Esophagus muscularis mucosa (tissue), 4 donors: ENCODE measurements at regions not wholly inside any gene's neighbourhood (a gene's known extent, or its start where the extent isn't known, plus 50 kb on each side); places are given as distances from the start of the nearest gene placed in this dataset.
"Not testable (repeated sequence)": the region's sequence is repeated elsewhere in the genome, so short reads cannot be mapped to it uniquely, and the experiment has no call there.

Experiments used
- DNase-seq: peaks from one replicate; pipeline ENCODE4 v3.0.0-alpha.2; 2017; ENCODE audit errors: extremely low spot score
- H3K27ac ChIP-seq, 4 donors: fragments of 200-600 bp; sonication (generic); replicated peaks in 1 of 4; 1 replicate in 3 of 4; 2 replicates in 1 of 4; pipeline ENCODE4 v1.5.1; 2016 to 2019; ENCODE audit warnings: mild to moderate bottlenecking in 1 of 4
- H3K27me3 ChIP-seq, 4 donors: fragments of 200-600 bp; sonication (generic); one replicate each; pipeline versions ENCODE4 v1.5.1 to v1.6.0; 2016 to 2019
- H3K36me3 ChIP-seq, 4 donors: fragments of 200-600 bp; sonication (generic); one replicate each; pipeline ENCODE4 v1.5.1; 2016 to 2019
- H3K4me1 ChIP-seq, 4 donors: fragments of 200-600 bp; sonication (generic); one replicate each; pipeline ENCODE4 v1.5.1; 2016 to 2019
- H3K4me3 ChIP-seq, 4 donors: fragments of 200-600 bp; sonication (generic); 1 replicate in 2 of 4; 2 replicates in 2 of 4; pipeline ENCODE4 v1.5.1; 2016 to 2019; ENCODE audit warnings: mild to moderate bottlenecking in 4 of 4, moderate library complexity in 1 of 4
- H3K9me3 ChIP-seq, 4 donors: fragments of 200-600 bp; sonication (generic); 1 replicate in 3 of 4; 2 replicates in 1 of 4; pipeline ENCODE4 v1.5.1; 2016 to 2019
- EP300 ChIP-seq: sonication (generic); formaldehyde crosslinking; IDR thresholded peaks from one replicate; pipeline ENCODE4 v1.6.1; 2017; ENCODE audit warnings: antibody characterized with exemption
- POLR2A ChIP-seq: fragments of 450-650 bp; IDR thresholded peaks from one replicate; pipeline ENCODE4 v1.6.1; 2017; ENCODE audit warnings: antibody characterized with exemption, moderate library complexity, mild to moderate bottlenecking, low read depth
- POLR2AphosphoS5 ChIP-seq, 2 donors: sonication (generic); formaldehyde crosslinking; IDR thresholded peaks; one replicate each; pipeline ENCODE4 v1.6.1; 2017; ENCODE audit warnings: antibody characterized with exemption in 2 of 2
- WGBS: methylation state at CpG from one replicate; pipeline ENCODE4 v1.1.5; 2018; 5-methylcytosine and 5-hydroxymethylcytosine counted together
- intact Hi-C: fragments of 100-400 bp; cut with DNase I; formaldehyde crosslinking; loops from one replicate; pipeline ENCODE4 v1.15.1; 2023
- TF ChIP-seq, protein P1 (sequence below), 3 experiments: fragments of 200-600 bp in 2 of 3; fragments of 450-650 bp in 1 of 3; sonication (generic) in 2 of 3; IDR thresholded peaks; one replicate each; pipeline ENCODE4 v1.5.1; 2017 to 2019; ENCODE audit warnings: antibody characterized with exemption in 3 of 3, mild to moderate bottlenecking in 2 of 3, moderate library complexity in 1 of 3

- Histone ChIP-seq H3K9me3 (no peaks in the 10 kb centered on the region), H3K36me3 (no peaks in the 10 kb centered on the region), H3K27me3 (no peaks in the 10 kb centered on the region), H3K4me3 (no peak overlapping the region), H3K27ac (no peak overlapping the region), H3K4me1 (no peaks in the 10 kb centered on the region)
- 52% methylated on average over 1 of the region's 1 CpG for WGBS
- TF ChIP-seq, protein P1, sequence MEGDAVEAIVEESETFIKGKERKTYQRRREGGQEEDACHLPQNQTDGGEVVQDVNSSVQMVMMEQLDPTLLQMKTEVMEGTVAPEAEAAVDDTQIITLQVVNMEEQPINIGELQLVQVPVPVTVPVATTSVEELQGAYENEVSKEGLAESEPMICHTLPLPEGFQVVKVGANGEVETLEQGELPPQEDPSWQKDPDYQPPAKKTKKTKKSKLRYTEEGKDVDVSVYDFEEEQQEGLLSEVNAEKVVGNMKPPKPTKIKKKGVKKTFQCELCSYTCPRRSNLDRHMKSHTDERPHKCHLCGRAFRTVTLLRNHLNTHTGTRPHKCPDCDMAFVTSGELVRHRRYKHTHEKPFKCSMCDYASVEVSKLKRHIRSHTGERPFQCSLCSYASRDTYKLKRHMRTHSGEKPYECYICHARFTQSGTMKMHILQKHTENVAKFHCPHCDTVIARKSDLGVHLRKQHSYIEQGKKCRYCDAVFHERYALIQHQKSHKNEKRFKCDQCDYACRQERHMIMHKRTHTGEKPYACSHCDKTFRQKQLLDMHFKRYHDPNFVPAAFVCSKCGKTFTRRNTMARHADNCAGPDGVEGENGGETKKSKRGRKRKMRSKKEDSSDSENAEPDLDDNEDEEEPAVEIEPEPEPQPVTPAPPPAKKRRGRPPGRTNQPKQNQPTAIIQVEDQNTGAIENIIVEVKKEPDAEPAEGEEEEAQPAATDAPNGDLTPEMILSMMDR (IDR thresholded peaks at IDR 0.05) = no peak
- no peak for TF ChIP-seq EP300
- TF ChIP-seq POLR2AphosphoS5 (IDR thresholded peaks at IDR 0.05) = no peak
- TF ChIP-seq POLR2A = no peak
- intact Hi-C loops = no loop called here
- DNase-seq = no peak
Observed at GRCh38 chr6:152828431-152828830, 77.8 kb downstream of the VIP start.

DNA sequence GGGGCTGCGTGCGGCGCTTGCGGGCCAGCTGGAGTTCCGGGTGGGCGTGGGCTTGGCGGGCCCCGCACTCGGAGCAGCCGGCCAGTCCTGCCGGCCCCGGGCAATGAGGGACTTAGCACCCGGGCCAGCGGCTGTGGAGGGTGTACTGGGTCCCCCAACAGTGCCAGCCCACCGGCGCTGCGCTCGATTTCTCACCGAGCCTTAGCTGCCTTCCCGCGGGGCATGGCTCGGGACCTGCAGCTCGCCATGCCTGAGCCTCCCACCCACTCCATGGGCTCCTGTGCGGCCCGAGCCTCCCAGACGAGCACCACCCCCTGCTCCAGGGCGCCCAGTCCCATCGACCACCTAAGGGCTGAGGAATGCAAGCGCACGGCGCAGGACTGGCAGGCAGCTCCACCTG, 83.8 kb downstream of the VIP start:
- H3K36me3 ChIP-seq, H3K9me3 ChIP-seq, intact Hi-C loops, H3K4me1 ChIP-seq, DNase-seq, H3K27me3 ChIP-seq, H3K27ac ChIP-seq, H3K4me3 ChIP-seq: not testable (repeated sequence)
- WGBS = 96% methylated on average over 13 of the region's 31 CpGs

DNA sequence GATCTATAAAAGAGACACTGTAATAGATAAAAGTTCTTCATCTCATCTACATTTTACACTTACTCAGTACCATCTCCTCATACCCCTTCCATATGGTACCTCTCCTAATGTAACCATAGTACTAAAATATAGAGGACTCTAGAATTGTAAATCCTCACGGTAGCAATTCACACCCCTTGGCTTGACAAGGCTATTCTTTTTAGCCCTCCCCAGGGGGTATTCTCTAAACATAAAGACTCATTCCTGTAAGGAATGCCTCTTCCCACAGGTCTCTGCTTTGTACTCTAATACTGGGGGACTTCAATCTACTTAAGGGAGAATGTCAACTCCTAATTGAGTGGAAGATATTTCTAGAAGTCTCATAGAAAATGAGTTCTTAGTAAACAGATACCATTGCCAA, 85.9 kb downstream of the VIP start:
- TF ChIP-seq POLR2A = no peak
- TF ChIP-seq, protein P1 (IDR thresholded peaks at IDR 0.05) = no peak
- TF ChIP-seq EP300 = no peak
- no peak for TF ChIP-seq POLR2AphosphoS5 (IDR thresholded peaks at IDR 0.05)
- intact Hi-C loops = no loop called here
- H3K27ac ChIP-seq = no peak overlapping the region

DNA sequence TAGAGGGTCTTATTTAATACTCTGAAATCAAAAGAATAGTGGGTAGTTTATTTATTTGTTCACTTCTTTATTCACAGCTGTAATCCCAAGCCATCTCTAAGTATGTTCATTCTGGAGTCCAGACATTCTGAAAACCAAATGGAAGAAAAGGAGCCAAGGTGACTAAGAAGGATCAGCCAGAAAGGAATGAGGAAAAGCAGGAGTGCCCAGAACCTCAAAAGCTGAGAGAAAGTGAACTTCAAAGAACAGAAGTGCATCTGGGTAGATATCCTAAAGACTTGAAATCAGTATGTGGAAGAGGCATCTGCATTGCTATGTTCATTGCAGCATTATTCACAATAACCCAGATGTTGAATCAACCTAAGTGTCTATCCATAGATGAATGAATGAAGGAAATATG, 94.8 kb downstream of the VIP start:
- Histone ChIP-seq H3K4me1 (no peaks in the 10 kb centered on the region), H3K27me3 (no peaks in the 10 kb centered on the region), H3K4me3 (no peak overlapping the region), H3K27ac (no peak overlapping the region), H3K9me3 (no peaks in the 10 kb centered on the region), H3K36me3 (no peaks in the 10 kb centered on the region)
- DNase-seq = no peak
- TF ChIP-seq POLR2A = no peak
- TF ChIP-seq, protein P1 (IDR thresholded peaks at IDR 0.05) = no peak
- no peak for TF ChIP-seq EP300
- TF ChIP-seq POLR2AphosphoS5 (IDR thresholded peaks at IDR 0.05) = no peak
- intact Hi-C loops = no loop called here

More for the DNA sequence above, 85.9 kb downstream of the VIP start:
- Histone ChIP-seq H3K27me3 (no peaks in the 10 kb centered on the region), H3K36me3 (no peaks in the 10 kb centered on the region), H3K9me3 (no peaks in the 10 kb centered on the region), H3K4me1 (no peaks in the 10 kb centered on the region), H3K4me3 (no peak overlapping the region)
- WGBS = 61% methylated on average over 1 of the region's 1 CpG
- no peak for DNase-seq

DNA sequence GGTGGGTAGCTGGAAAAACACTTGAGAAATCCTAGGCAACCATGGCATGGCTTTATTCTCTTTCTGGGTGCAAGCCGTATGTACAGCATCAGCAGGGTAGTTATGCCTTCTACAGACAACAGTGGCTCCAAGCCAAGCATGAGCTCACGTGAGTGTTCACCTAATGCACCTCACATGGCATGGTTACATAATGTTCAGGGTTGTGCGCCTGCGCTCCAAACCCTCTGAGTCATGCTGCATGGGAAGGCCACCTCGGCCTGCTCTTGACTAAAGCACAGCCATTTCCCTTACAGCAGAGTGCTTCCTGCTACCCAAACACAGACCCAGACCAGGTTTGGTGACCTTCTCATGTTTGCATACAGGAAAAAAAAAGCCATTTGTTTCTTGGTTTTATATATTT, 96.2 kb downstream of the VIP start:
- Histone ChIP-seq H3K36me3 (no peaks in the 10 kb centered on the region), H3K27me3 (no peaks in the 10 kb centered on the region), H3K27ac (no peak overlapping the region), H3K9me3 (no peaks in the 10 kb centered on the region), H3K4me3 (no peak overlapping the region), H3K4me1 (no peaks in the 10 kb centered on the region)
- WGBS = 92% methylated on average over 5 of the region's 5 CpGs
- no peak for TF ChIP-seq POLR2AphosphoS5 (IDR thresholded peaks at IDR 0.05)
- TF ChIP-seq POLR2A = no peak
- no peak for TF ChIP-seq EP300
- TF ChIP-seq, protein P1 (IDR thresholded peaks at IDR 0.05) = no peak
- no peak for DNase-seq
- intact Hi-C loops = no loop called here
